NCI-H187 treated with DMSO at 0.1 percent for 48 hours (cell line): ENCODE measurements at regions not wholly inside any gene's neighbourhood (a gene's known extent, or its start where the extent isn't known, plus 50 kb on each side); places are given as distances from the start of the nearest gene placed in this dataset.
A peak's percentile ranks its signal among the peaks of the same experiment; 100 is the strongest.
"Not testable (repeated sequence)": the region's sequence is repeated elsewhere in the genome, so short reads cannot be mapped to it uniquely, and the experiment has no call there.

ENCODE experiments used
- DNase-seq: peaks from one replicate; lab custom pipeline; 2025; lab: John Stamatoyannopoulos, UW

- no peak for DNase-seq
Measured at GRCh38 chr17:52737071-52737470, 578.6 kb upstream of the CA10 start.

GRCh38 chr17:52732841-52733240 is 574.3 kb upstream of the CA10 start:
- no peak for DNase-seq

GRCh38 chr17:52724578-52724977 is 566.1 kb upstream of the CA10 start:
- DNase-seq = no peak

GRCh38 chr17:52721910-52722309 is 563.4 kb upstream of the CA10 start:
- DNase-seq = no peak

- no peak for DNase-seq
Measured at GRCh38 chr17:52710363-52710901, 551.9 kb upstream of the CA10 start.

GRCh38 chr17:52709724-52710123 is 551.2 kb upstream of the CA10 start:
- no peak for DNase-seq

- peak; percentile 76 for DNase-seq
Measured at GRCh38 chr17:52696362-52696761, 537.8 kb upstream of the CA10 start.

GRCh38 chr17:52686140-52686539 is 527.6 kb upstream of the CA10 start:
- DNase-seq = no peak

GRCh38 chr17:52681480-52681879 is 523.0 kb upstream of the CA10 start:
- peak; percentile 50 for DNase-seq

GRCh38 chr17:52678211-52678610 is 519.7 kb upstream of the CA10 start:
- DNase-seq = no peak

- no peak for DNase-seq
Measured at GRCh38 chr17:52674686-52675085, 516.2 kb upstream of the CA10 start.

GRCh38 chr17:52673791-52674190 is 515.3 kb upstream of the CA10 start:
- DNase-seq = no peak

GRCh38 chr17:52666264-52666663 is 507.8 kb upstream of the CA10 start:
- DNase-seq = no peak

GRCh38 chr17:52660692-52661091 is 502.2 kb upstream of the CA10 start:
- no peak for DNase-seq

GRCh38 chr17:52653014-52653413 is 494.5 kb upstream of the CA10 start:
- no peak for DNase-seq

GRCh38 chr17:52648995-52649394 is 490.5 kb upstream of the CA10 start:
- DNase-seq = no peak

- DNase-seq = no peak
Measured at GRCh38 chr17:52647411-52647810, 488.9 kb upstream of the CA10 start.

- DNase-seq = no peak
Measured at GRCh38 chr17:52636443-52636842, 477.9 kb upstream of the CA10 start.

- DNase-seq = no peak
Measured at GRCh38 chr17:52606590-52606989, 448.1 kb upstream of the CA10 start.

- DNase-seq = no peak
Measured at GRCh38 chr17:52606098-52606497, 447.6 kb upstream of the CA10 start.

- no peak for DNase-seq
Measured at GRCh38 chr17:52604105-52604504, 445.6 kb upstream of the CA10 start.

- DNase-seq = not testable (repeated sequence)
Measured at GRCh38 chr17:52597452-52598215, 439.1 kb upstream of the CA10 start.

GRCh38 chr17:52594516-52594915 is 436.0 kb upstream of the CA10 start:
- no peak for DNase-seq

- no peak for DNase-seq
Measured at GRCh38 chr17:52546990-52547389, 388.5 kb upstream of the CA10 start.
